ENCODE measurements at regions not wholly inside any gene's neighbourhood (a gene's known extent, or its start where the extent isn't known, plus 50 kb on each side); places are given as distances from the start of the nearest gene placed in this dataset.

DNA sequence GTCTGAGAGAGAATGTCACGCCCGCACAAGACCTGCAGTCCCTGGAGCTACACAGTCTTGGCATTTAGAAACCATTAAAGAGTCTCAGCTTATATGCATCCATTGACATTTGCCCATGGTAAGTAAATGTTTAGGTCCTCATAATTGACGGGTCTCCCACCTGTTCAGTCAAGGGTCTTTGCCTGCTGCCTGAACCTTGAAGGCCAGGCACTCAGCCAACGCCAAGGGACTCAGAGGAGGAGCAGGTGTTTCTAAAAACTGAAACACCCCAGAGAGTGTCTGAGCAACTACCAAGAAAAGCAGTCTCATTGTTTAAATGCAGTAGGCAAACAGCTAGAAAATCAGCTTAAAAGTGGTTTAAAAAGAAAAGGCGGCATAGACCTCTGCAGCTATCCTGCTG lies 264.7 kb upstream of the AKR1E2 start:
- no peak overlapping the region for H2AFZ ChIP-seq (ENCODE audit: low read depth, low read length)
- H3K79me2 ChIP-seq (ENCODE audit: control insufficient read depth, insufficient read depth, low read length): no peaks in the 10 kb centered on the region
- no peaks in the 10 kb centered on the region for H3K9me3 ChIP-seq (replicated peaks; ENCODE audit: control insufficient read depth, insufficient read depth, low read depth, low read length)
- no peak overlapping the region for H3K9ac ChIP-seq (ENCODE audit: insufficient read depth in 1 of 2, low read depth in 2 of 2, low read length in 2 of 2)
- TF ChIP-seq, protein P1, sequence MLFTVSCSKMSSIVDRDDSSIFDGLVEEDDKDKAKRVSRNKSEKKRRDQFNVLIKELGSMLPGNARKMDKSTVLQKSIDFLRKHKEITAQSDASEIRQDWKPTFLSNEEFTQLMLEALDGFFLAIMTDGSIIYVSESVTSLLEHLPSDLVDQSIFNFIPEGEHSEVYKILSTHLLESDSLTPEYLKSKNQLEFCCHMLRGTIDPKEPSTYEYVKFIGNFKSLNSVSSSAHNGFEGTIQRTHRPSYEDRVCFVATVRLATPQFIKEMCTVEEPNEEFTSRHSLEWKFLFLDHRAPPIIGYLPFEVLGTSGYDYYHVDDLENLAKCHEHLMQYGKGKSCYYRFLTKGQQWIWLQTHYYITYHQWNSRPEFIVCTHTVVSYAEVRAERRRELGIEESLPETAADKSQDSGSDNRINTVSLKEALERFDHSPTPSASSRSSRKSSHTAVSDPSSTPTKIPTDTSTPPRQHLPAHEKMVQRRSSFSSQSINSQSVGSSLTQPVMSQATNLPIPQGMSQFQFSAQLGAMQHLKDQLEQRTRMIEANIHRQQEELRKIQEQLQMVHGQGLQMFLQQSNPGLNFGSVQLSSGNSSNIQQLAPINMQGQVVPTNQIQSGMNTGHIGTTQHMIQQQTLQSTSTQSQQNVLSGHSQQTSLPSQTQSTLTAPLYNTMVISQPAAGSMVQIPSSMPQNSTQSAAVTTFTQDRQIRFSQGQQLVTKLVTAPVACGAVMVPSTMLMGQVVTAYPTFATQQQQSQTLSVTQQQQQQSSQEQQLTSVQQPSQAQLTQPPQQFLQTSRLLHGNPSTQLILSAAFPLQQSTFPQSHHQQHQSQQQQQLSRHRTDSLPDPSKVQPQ (CRISPR knock-in tag; IDR thresholded peaks at IDR 0.05; ENCODE audit: borderline replicate concordance): no peak
- in situ Hi-C loops (cut with MboI) (no loop called here), intact Hi-C loops (cut with micrococcal nuclease) (no loop called here)
- H3K27me3 ChIP-seq (ENCODE audit: control insufficient read depth in 2 of 2, insufficient read depth in 2 of 2, low read length in 2 of 2): peaks cover 0 to 10% of the 10 kb centered on the region in 2 experiments; a peak in 3 of 5 replicates
- no peak overlapping the region for H3K4me2 ChIP-seq (ENCODE audit: insufficient read depth, low read length)
- FAIRE-seq (no peak), DNase-seq (ENCODE audit: extremely low read depth in 1 of 4, low spot score in 3 of 4) (no peak), ATAC-seq (no peak)
- ChIA-PET POLR2A (interaction anchor here (0.5 kb wide), 1 partner anchor 9 kb away, joined by 3 read pairs; no protein-coding TSS in a partner anchor), CTCF (ENCODE audit: low intra/inter-chr PET ratio) (no interaction called here)
- peaks cover 0 to 4% of the 10 kb centered on the region in 2 experiments; a peak in 1 of 5 replicates for H3K4me1 ChIP-seq (replicated peaks in 1 of 2; ENCODE audit: control insufficient read depth in 2 of 2, insufficient read depth in 2 of 2, low read length in 2 of 2)
- no peaks in the 10 kb centered on the region for H3K9me1 ChIP-seq (ENCODE audit: control insufficient read depth, insufficient read depth, low read length)
- no peaks in the 10 kb centered on the region for H4K20me1 ChIP-seq (replicated peaks; ENCODE audit: control insufficient read depth, insufficient read depth, low read length)
- no TSS peak for BruUV-seq (replicated peaks)
- H3K36me3 ChIP-seq (ENCODE audit: control insufficient read depth, insufficient read depth, low read length): no peaks in the 10 kb centered on the region
- H3K4me3 ChIP-seq: no peak overlapping the region
- 2% methylated on average over 5 of the region's 5 CpGs for WGBS (ENCODE audit: insufficient coverage, low coverage, missing lambda C conversion rate)
- no peak overlapping the region for H3K27ac ChIP-seq (ENCODE audit: extremely low read depth, low read depth, low read length)

DNA sequence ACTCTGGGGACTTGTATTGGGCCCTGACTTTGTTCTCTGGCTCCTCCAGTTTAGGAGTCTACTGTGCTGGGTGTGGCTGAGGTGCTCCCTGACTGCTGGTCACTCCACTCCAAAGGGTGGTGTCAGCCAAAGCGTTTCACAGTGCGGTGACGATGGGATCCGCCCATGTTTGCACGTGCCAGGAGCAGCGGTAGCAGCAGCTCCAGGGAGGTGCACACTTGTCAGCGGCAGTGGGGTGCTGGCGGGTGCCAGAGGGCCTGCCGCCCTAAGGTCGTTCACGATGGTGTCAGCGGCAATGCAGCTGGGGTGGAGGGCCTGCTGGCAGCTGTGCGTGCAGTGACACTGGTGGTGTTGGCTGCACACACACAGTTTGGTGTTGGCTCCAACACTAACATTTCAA lies 268.5 kb upstream of the AKR1E2 start:
- BruUV-seq (replicated peaks): no TSS peak
- TF ChIP-seq HCFC1 (IDR thresholded peaks at IDR 0.05; ENCODE audit: low read depth, low read length): no peak
- no peak for TF ChIP-seq CBX1 (IDR thresholded peaks at IDR 0.05; ENCODE audit: low read depth)
- TF ChIP-seq YBX1 (IDR thresholded peaks at IDR 0.05): no peak
- TF ChIP-seq, protein P2, sequence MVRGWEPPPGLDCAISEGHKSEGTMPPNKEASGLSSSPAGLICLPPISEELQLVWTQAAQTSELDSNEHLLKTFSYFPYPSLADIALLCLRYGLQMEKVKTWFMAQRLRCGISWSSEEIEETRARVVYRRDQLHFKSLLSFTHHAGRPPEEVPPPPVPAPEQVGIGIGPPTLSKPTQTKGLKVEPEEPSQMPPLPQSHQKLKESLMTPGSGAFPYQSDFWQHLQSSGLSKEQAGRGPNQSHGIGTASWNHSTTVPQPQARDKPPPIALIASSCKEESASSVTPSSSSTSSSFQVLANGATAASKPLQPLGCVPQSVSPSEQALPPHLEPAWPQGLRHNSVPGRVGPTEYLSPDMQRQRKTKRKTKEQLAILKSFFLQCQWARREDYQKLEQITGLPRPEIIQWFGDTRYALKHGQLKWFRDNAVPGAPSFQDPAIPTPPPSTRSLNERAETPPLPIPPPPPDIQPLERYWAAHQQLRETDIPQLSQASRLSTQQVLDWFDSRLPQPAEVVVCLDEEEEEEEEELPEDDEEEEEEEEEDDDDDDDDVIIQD (CRISPR knock-in tag; IDR thresholded peaks at IDR 0.05): no peak
- TF ChIP-seq BHLHE40 (IDR thresholded peaks at IDR 0.05; ENCODE audit: low read length): peak; percentile 62; the same call in 1 of the 2 replicates
- POLR2A ChIA-PET: no interaction called here
- DNase-seq (ENCODE audit: extremely low read depth in 1 of 4, low spot score in 3 of 4) (no peak), FAIRE-seq (no peak), ATAC-seq (peak; percentile 65)
- no peak overlapping the region for H3K27ac ChIP-seq (ENCODE audit: extremely low read depth, low read depth, low read length)
- no peak overlapping the region for H2AFZ ChIP-seq (ENCODE audit: low read depth, low read length)
- peaks cover 0 to 10% of the 10 kb centered on the region in 2 experiments; a peak in 3 of 5 replicates for H3K27me3 ChIP-seq (ENCODE audit: control insufficient read depth in 2 of 2, insufficient read depth in 2 of 2, low read length in 2 of 2)
- H3K9me3 ChIP-seq (replicated peaks; ENCODE audit: control insufficient read depth, insufficient read depth, low read depth, low read length): no peaks in the 10 kb centered on the region
- H3K4me1 ChIP-seq (replicated peaks in 1 of 2; ENCODE audit: control insufficient read depth in 2 of 2, insufficient read depth in 2 of 2, low read length in 2 of 2): peaks cover 0 to 4% of the 10 kb centered on the region in 2 experiments; a peak in 1 of 5 replicates
- H4K20me1 ChIP-seq (replicated peaks; ENCODE audit: control insufficient read depth, insufficient read depth, low read length): no peaks in the 10 kb centered on the region
- H3K36me3 ChIP-seq (ENCODE audit: control insufficient read depth, insufficient read depth, low read length): no peaks in the 10 kb centered on the region
- H3K79me2 ChIP-seq (ENCODE audit: control insufficient read depth, insufficient read depth, low read length): no peaks in the 10 kb centered on the region
- intact Hi-C loops (cut with micrococcal nuclease) (no loop called here), in situ Hi-C loops (cut with MboI) (no loop called here)
- no peak overlapping the region for H3K4me2 ChIP-seq (ENCODE audit: insufficient read depth, low read length)
- no peak overlapping the region for H3K4me3 ChIP-seq
- CTCF ChIA-PET (ENCODE audit: low intra/inter-chr PET ratio): no interaction called here
- WGBS (ENCODE audit: insufficient coverage, low coverage, missing lambda C conversion rate): under 1% methylated on average over 13 of the region's 13 CpGs
- H3K9me1 ChIP-seq (ENCODE audit: control insufficient read depth, insufficient read depth, low read length): no peaks in the 10 kb centered on the region
- H3K9ac ChIP-seq (ENCODE audit: insufficient read depth in 1 of 2, low read depth in 2 of 2, low read length in 2 of 2): no peak overlapping the region

Measured in K562 (cell line).